ENCODE measurements at regions not wholly inside any gene's neighbourhood (a gene's known extent, or its start where the extent isn't known, plus 50 kb on each side); places are given as distances from the start of the nearest gene placed in this dataset.

GRCh38 chr6:126147291-126147815, 161.0 kb downstream of the TRMT11 start:
- TF ChIP-seq, protein P1, sequence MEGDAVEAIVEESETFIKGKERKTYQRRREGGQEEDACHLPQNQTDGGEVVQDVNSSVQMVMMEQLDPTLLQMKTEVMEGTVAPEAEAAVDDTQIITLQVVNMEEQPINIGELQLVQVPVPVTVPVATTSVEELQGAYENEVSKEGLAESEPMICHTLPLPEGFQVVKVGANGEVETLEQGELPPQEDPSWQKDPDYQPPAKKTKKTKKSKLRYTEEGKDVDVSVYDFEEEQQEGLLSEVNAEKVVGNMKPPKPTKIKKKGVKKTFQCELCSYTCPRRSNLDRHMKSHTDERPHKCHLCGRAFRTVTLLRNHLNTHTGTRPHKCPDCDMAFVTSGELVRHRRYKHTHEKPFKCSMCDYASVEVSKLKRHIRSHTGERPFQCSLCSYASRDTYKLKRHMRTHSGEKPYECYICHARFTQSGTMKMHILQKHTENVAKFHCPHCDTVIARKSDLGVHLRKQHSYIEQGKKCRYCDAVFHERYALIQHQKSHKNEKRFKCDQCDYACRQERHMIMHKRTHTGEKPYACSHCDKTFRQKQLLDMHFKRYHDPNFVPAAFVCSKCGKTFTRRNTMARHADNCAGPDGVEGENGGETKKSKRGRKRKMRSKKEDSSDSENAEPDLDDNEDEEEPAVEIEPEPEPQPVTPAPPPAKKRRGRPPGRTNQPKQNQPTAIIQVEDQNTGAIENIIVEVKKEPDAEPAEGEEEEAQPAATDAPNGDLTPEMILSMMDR (IDR thresholded peaks at IDR 0.05): no peak
- no peak overlapping the region for H3K4me3 ChIP-seq
- H3K9me3 ChIP-seq: no peaks in the 10 kb centered on the region
- intact Hi-C loops (cut with DNase I; ENCODE audit: low total_unique reads): no loop called here
- no peaks in the 10 kb centered on the region for H3K27me3 ChIP-seq
- no peaks in the 10 kb centered on the region for H3K36me3 ChIP-seq
- H3K4me1 ChIP-seq: no peaks in the 10 kb centered on the region
- DNase-seq: no peak
- no peak overlapping the region for H3K27ac ChIP-seq

DNA sequence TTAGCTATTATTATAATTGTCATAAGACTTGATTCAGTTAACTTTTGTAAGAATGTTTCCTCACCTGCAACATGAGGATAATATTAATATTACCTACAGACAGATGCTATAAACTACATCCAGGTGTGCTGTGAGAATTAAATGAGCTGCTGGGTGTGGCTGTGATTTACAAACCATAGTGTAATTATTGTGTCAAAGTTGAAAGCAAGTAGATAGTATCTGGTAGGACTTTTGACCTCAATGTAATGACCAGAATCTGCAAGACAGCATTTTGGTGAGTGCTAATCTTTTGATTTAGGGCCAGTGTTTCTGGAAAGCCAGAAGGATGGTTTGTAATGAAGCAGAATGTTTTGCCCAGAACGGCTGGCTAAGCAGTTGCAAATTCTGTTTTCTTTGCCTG, 162.5 kb downstream of the TRMT11 start:
- TF ChIP-seq, protein P1 (IDR thresholded peaks at IDR 0.05): no peak
- H3K9me3 ChIP-seq: no peaks in the 10 kb centered on the region
- H3K4me3 ChIP-seq: no peak overlapping the region
- H3K27me3 ChIP-seq: no peaks in the 10 kb centered on the region
- no peaks in the 10 kb centered on the region for H3K36me3 ChIP-seq
- no peak overlapping the region for H3K27ac ChIP-seq
- DNase-seq: no peak
- H3K4me1 ChIP-seq: no peaks in the 10 kb centered on the region
- intact Hi-C loops (cut with DNase I; ENCODE audit: low total_unique reads): no loop called here

- Histone ChIP-seq H3K27ac (no peak overlapping the region), H3K4me1 (no peaks in the 10 kb centered on the region), H3K27me3 (no peaks in the 10 kb centered on the region), H3K36me3 (no peaks in the 10 kb centered on the region), H3K4me3 (no peak overlapping the region), H3K9me3 (no peaks in the 10 kb centered on the region)
- intact Hi-C loops (cut with DNase I; ENCODE audit: low total_unique reads): no loop called here
- TF ChIP-seq, protein P1 (IDR thresholded peaks at IDR 0.05): no peak
- DNase-seq: no peak
These were observed 166.0 kb downstream of the TRMT11 start for GRCh38 chr6:126152372-126152745.

DNA sequence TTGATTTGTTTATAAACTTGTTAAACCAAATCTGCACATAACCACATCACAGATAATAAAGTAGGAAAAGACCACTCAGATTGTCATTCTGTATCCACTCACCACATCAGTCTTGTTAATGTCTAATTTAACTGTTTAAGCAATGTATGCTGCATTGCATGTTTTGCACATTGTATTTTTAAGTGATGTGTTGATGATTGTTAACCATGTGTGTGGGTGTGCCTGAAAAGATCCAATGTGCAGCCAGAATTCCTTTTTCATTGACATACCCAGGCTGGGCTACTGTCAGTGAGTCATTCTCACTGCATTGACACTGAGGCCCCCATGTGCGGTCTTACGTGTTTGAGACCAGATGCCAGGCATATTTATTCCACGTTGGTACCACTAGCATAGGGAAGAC, 167.3 kb downstream of the TRMT11 start:
- H3K27me3 ChIP-seq: no peaks in the 10 kb centered on the region
- intact Hi-C loops (cut with DNase I; ENCODE audit: low total_unique reads): no loop called here
- H3K27ac ChIP-seq: no peak overlapping the region
- TF ChIP-seq, protein P1 (IDR thresholded peaks at IDR 0.05): no peak
- DNase-seq: no peak
- H3K4me3 ChIP-seq: no peak overlapping the region
- no peaks in the 10 kb centered on the region for H3K9me3 ChIP-seq
- H3K36me3 ChIP-seq: no peaks in the 10 kb centered on the region
- H3K4me1 ChIP-seq: no peaks in the 10 kb centered on the region

GRCh38 chr6:126156973-126157372, 170.6 kb downstream of the TRMT11 start:
- intact Hi-C loops (cut with DNase I; ENCODE audit: low total_unique reads): no loop called here
- no peak overlapping the region for H3K27ac ChIP-seq
- no peak for DNase-seq
- no peak overlapping the region for H3K4me3 ChIP-seq
- H3K27me3 ChIP-seq: no peaks in the 10 kb centered on the region
- no peaks in the 10 kb centered on the region for H3K9me3 ChIP-seq
- H3K36me3 ChIP-seq: peaks cover 0 to 4% (median 0%) of the 10 kb centered on the region in 3 donors
- H3K4me1 ChIP-seq: no peaks in the 10 kb centered on the region
- TF ChIP-seq, protein P1 (IDR thresholded peaks at IDR 0.05): no peak

- H3K4me3 ChIP-seq: no peak overlapping the region
- H3K36me3 ChIP-seq: peaks cover 0 to 15% (median 8%) of the 10 kb centered on the region in 3 donors
- TF ChIP-seq, protein P1 (IDR thresholded peaks at IDR 0.05): no peak
- H3K27ac ChIP-seq: no peak overlapping the region
- no peaks in the 10 kb centered on the region for H3K4me1 ChIP-seq
- DNase-seq: no peak
- intact Hi-C loops (cut with DNase I; ENCODE audit: low total_unique reads): no loop called here
- no peaks in the 10 kb centered on the region for H3K27me3 ChIP-seq
- peaks cover 0 to 18% (median 10%) of the 10 kb centered on the region in 3 donors for H3K9me3 ChIP-seq
These were observed 172.2 kb upstream of the CENPW start for GRCh38 chr6:126167726-126168125.
